ENCODE measurements at regions not wholly inside any gene's neighbourhood (a gene's known extent, or its start where the extent isn't known, plus 50 kb on each side); places are given as distances from the start of the nearest gene placed in this dataset.
A peak's percentile ranks its signal among the peaks of the same experiment; 100 is the strongest.

- ChIA-PET CTCF (interaction anchor here (0.6 to 2.4 kb wide), 2 partner anchors 10 to 139 kb away, joined by 3 to 7 read pairs; no protein-coding TSS in a partner anchor), POLR2A (interaction anchor here (0.5 to 0.6 kb wide), 2 partner anchors 10 to 75 kb away, joined by 3 read pairs; no protein-coding TSS in a partner anchor)
- Histone ChIP-seq H3K4me3 (ENCODE audit: low read depth, low read length) (no peak overlapping the region), H3K36me3 (ENCODE audit: control insufficient read depth, insufficient read depth, low read length) (no peaks in the 10 kb centered on the region), H3K27me3 (ENCODE audit: control insufficient read depth, insufficient read depth, low read length) (no peaks in the 10 kb centered on the region)
- peak; percentile 62 for DNase-seq (ENCODE audit: low read depth)
- no peak for TF ChIP-seq CTCF (IDR thresholded peaks at IDR 0.05; ENCODE audit: insufficient read depth, low read depth, low read length)
Measured at GRCh38 chr18:56000041-56000440, 412.0 kb upstream of the TCF4 start.

DNA sequence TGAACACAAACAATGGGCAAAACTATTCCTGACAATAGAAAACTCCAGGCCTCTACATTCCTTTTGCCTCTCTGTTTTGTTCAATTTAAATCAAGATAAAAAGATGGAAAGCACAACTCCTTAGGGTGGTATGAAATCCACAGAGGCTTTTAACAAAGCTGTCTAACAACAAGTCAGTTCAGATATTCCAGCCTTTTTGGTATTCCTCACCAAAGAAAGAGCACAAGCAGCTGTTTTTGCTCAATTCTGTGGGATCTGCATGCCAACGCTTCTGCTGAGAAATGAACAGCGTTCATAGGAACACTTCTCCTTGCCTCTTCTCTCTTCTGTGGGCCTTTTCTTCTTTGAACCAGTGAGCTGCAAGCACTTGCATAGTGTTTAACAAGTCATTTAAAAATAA lies 411.6 kb upstream of the TCF4 start:
- ChIA-PET POLR2A (interaction anchor here (0.5 to 0.6 kb wide), 2 partner anchors 10 to 75 kb away, joined by 3 read pairs; no protein-coding TSS in a partner anchor), CTCF (interaction anchor here (0.6 to 2.4 kb wide), 2 partner anchors 9 to 138 kb away, joined by 3 to 7 read pairs; no protein-coding TSS in a partner anchor)
- no peak for TF ChIP-seq CTCF (IDR thresholded peaks at IDR 0.05; ENCODE audit: insufficient read depth, low read depth, low read length)
- H3K4me3 ChIP-seq (ENCODE audit: low read depth, low read length), result no peak overlapping the region
- no peak for DNase-seq (ENCODE audit: low read depth)
- H3K36me3 ChIP-seq (ENCODE audit: control insufficient read depth, insufficient read depth, low read length), result no peaks in the 10 kb centered on the region
- H3K27me3 ChIP-seq (ENCODE audit: control insufficient read depth, insufficient read depth, low read length), result no peaks in the 10 kb centered on the region

DNA sequence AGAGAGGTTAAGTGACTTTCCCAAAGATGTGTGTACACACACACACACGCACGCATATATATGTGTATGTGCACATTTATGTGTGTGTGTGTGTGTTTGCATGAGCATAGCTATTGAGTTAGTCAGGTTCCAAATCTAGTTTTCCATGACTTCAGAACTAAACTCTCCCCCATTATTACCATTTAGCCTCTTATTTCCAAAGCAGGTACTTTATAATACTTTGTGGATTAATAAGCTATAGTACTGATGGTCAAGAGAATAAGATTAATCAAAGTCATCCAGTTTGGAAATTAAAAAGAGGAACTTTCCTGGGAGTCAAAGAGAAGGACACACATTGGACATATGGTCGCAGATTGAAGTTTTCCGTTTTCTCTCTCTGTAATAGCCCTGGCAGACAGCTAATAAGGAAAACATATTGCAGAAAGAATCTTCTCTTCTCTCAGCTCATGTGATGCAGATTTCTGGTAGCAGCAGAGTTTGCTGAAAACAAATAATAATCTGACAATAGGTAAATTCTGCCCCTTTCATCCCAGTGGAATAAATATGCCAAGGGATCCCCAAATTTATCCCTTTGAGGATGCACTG lies 410.9 kb upstream of the TCF4 start:
- no peaks in the 10 kb centered on the region for H3K27me3 ChIP-seq (ENCODE audit: control insufficient read depth, insufficient read depth, low read length)
- ChIA-PET CTCF (interaction anchor here (1.1 to 2.4 kb wide), 2 partner anchors 135 to 138 kb away, joined by 3 to 7 read pairs; no protein-coding TSS in a partner anchor), POLR2A (no interaction called here)
- H3K36me3 ChIP-seq (ENCODE audit: control insufficient read depth, insufficient read depth, low read length), result no peaks in the 10 kb centered on the region
- no peak for TF ChIP-seq CTCF (IDR thresholded peaks at IDR 0.05; ENCODE audit: insufficient read depth, low read depth, low read length)
- no peak for DNase-seq (ENCODE audit: low read depth)
- H3K4me3 ChIP-seq (ENCODE audit: low read depth, low read length), result no peak overlapping the region

DNA sequence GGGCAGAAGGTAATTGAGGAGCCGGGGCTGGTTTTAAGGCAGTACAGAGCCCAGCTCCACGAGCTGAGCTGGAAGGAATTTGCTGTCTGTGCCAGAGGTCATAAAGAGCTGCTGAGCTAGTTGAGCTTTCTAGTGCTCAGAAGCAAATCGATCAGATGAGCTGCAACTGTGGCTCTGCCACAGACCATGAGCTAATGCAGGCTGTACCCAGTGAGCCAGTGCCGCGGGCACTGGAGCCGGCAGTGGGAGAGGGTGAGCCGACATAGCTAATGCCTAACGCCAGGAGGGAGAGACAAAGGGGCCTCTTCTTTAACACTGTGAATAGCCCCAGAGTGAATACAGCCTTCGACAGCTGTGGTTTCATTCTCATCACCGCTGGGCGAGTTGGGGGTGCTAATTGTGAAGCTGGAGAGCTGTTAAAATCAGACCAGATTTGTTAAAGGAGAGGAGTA lies 410.1 kb upstream of the TCF4 start:
- TF ChIP-seq CTCF (IDR thresholded peaks at IDR 0.05; ENCODE audit: insufficient read depth, low read depth, low read length), result peak; percentile 11; the same call in 1 of the 2 replicates
- Histone ChIP-seq H3K27me3 (ENCODE audit: control insufficient read depth, insufficient read depth, low read length) (no peaks in the 10 kb centered on the region), H3K36me3 (ENCODE audit: control insufficient read depth, insufficient read depth, low read length) (no peaks in the 10 kb centered on the region), H3K4me3 (ENCODE audit: low read depth, low read length) (peak overlapping the region; percentile 23)
- ChIA-PET CTCF (interaction anchor here (1.1 to 2.4 kb wide), 3 partner anchors 13 to 137 kb away, joined by 3 to 7 read pairs (median 4); no protein-coding TSS in a partner anchor), POLR2A (interaction anchor here (0.6 kb wide), 1 partner anchor 13 kb away, joined by 3 read pairs; no protein-coding TSS in a partner anchor)
- no peak for DNase-seq (ENCODE audit: low read depth)

GRCh38 chr18:55997151-55997561 lies 409.2 kb upstream of the TCF4 start:
- no peak for TF ChIP-seq CTCF (IDR thresholded peaks at IDR 0.05; ENCODE audit: insufficient read depth, low read depth, low read length)
- H3K36me3 ChIP-seq (ENCODE audit: control insufficient read depth, insufficient read depth, low read length), result no peaks in the 10 kb centered on the region
- ChIA-PET POLR2A (no interaction called here), CTCF (interaction anchor here (1.4 kb wide), 1 partner anchor 12 kb away, joined by 4 read pairs; no protein-coding TSS in a partner anchor)
- DNase-seq (ENCODE audit: low read depth), result no peak
- H3K27me3 ChIP-seq (ENCODE audit: control insufficient read depth, insufficient read depth, low read length), result no peaks in the 10 kb centered on the region
- no peak overlapping the region for H3K4me3 ChIP-seq (ENCODE audit: low read depth, low read length)
